Brain microvascular endothelial cell (primary cell): ENCODE measurements at regions not wholly inside any gene's neighbourhood (a gene's known extent, or its start where the extent isn't known, plus 50 kb on each side); places are given as distances from the start of the nearest gene placed in this dataset.

Source experiments
- DNase-seq: peaks from one replicate; pipeline ENCODE4 v3.0.0-alpha.2; 2020
- H3K27ac ChIP-seq: fragments of 250-450 bp; sonication (Bioruptor Pico); 2 replicates; pipeline ENCODE4 v1.5.1; 2020; ENCODE audit warnings: mild to moderate bottlenecking, moderate library complexity
- H3K27me3 ChIP-seq: fragments of 250-450 bp; sonication (Bioruptor Pico); replicated peaks from 2 replicates; pipeline ENCODE4 v1.5.1; 2020; ENCODE audit warnings: mild to moderate bottlenecking
- H3K36me3 ChIP-seq: fragments of 250-450 bp; sonication (Bioruptor Pico); replicated peaks from 2 replicates; pipeline ENCODE4 v1.5.1; 2020; ENCODE audit warnings: mild to moderate bottlenecking
- H3K4me3 ChIP-seq: 2 replicates; pipeline ENCODE4 v1.5.1; 2011; ENCODE audit warnings: low read depth, mild to moderate bottlenecking, control low read depth, low read length, moderate library complexity
- in situ Hi-C: cut with HindIII; loops from 2 replicates; pipeline ENCODE4 v1.10.0; 2017; ENCODE audit warnings: low sequenced_read_pairs, low pct_ligation_motif_present
- TF ChIP-seq, protein P1 (sequence below): IDR thresholded peaks from 2 replicates; pipeline ENCODE4 v1.5.1; 2011; ENCODE audit warnings: low read depth, mild to moderate bottlenecking, moderate library complexity, low read length, control low read depth, inconsistent platforms; ENCODE audit errors: missing control alignments

DNA sequence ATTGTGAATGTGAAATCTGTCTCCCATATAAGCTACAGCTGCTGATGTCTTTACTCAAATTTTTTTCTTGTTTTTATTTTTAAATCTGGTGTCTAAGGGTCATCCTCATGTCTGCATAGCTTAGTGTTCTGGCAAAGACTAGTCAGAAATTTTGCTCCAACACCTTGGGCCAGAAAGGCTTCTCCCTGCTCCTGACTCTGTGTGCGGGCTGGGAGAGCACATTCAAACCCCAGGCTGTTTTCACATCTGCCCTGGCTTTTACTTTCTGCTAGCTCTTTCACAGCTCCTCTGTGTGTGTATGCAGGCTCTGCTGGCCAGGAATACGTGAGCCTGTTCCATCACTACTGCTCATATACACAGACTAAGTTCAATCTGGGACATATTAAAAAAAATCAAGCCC is 102.9 kb upstream of the RIOK3 start:
- no peak overlapping the region for H3K4me3 ChIP-seq
- no peak overlapping the region for H3K27ac ChIP-seq
- no peak for DNase-seq
- peaks cover 5% of the 10 kb centered on the region for H3K36me3 ChIP-seq
- in situ Hi-C loops: no loop called here
- no peaks in the 10 kb centered on the region for H3K27me3 ChIP-seq
- TF ChIP-seq, protein P1, sequence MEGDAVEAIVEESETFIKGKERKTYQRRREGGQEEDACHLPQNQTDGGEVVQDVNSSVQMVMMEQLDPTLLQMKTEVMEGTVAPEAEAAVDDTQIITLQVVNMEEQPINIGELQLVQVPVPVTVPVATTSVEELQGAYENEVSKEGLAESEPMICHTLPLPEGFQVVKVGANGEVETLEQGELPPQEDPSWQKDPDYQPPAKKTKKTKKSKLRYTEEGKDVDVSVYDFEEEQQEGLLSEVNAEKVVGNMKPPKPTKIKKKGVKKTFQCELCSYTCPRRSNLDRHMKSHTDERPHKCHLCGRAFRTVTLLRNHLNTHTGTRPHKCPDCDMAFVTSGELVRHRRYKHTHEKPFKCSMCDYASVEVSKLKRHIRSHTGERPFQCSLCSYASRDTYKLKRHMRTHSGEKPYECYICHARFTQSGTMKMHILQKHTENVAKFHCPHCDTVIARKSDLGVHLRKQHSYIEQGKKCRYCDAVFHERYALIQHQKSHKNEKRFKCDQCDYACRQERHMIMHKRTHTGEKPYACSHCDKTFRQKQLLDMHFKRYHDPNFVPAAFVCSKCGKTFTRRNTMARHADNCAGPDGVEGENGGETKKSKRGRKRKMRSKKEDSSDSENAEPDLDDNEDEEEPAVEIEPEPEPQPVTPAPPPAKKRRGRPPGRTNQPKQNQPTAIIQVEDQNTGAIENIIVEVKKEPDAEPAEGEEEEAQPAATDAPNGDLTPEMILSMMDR: no peak

DNA sequence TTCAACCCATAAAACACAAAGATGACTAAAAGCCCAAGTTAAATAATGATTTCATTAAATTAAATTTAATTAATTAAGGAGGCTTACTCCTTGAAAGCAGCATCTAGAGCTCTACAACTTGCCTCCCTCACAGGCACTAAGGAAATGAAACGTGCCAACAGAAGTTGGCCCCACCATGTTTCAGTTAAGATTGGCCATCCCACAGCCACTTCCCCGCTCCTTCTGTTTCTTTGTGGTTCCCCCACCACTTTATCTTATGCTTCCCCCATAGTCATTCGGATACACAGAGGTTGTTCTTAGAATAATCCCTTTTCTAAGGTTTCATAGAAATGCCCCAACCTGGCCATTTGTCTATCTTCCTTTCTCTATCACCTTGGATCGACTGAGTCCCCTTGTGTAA is 101.6 kb upstream of the RIOK3 start:
- in situ Hi-C loops: no loop called here
- no peaks in the 10 kb centered on the region for H3K27me3 ChIP-seq
- H3K4me3 ChIP-seq: no peak overlapping the region
- DNase-seq: no peak
- peaks cover 5% of the 10 kb centered on the region for H3K36me3 ChIP-seq
- H3K27ac ChIP-seq: no peak overlapping the region
- TF ChIP-seq, protein P1: no peak

DNA sequence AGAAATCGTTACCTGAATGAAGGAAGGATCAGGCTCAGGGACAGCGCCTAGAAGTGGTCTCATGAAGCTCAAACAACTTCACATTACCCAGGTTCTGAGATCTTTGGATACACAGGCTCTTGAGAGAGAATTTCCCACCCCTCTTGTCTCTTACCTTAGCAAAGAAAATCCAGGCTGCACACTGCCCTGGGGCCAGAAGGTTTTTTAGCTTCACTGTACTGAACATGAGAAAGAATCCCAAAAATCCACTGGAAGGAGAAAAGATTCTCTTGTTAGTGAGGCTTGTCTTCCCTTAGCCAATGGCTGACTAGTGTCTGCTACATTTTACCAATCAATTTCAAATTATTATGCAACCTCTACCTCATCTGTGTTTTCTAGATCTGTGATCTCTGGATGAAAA is 101.0 kb upstream of the RIOK3 start:
- DNase-seq: no peak
- Histone ChIP-seq H3K4me3 (no peak overlapping the region), H3K27ac (no peak overlapping the region), H3K27me3 (no peaks in the 10 kb centered on the region), H3K36me3 (peaks cover 5% of the 10 kb centered on the region)
- TF ChIP-seq, protein P1: no peak
- in situ Hi-C loops: no loop called here

DNA sequence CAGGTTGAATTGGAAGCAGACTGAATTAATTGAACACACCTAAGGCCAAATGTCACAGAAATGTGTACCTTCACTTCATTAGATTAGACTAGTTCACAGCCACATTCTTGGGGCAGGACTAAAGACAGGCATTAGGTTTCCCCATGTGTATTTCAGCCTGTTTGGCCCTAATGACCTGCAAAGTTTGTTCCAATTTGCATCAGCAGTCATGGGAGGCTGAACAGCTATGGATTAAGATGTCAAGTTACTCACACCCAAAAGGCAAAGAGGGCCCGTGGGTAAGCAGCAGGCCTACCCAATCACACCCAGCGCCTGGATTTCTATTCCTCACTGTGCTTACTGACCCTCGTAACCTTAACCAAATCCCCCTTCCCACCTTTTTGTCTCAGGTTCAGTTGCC is 99.6 kb upstream of the RIOK3 start:
- TF ChIP-seq, protein P1: no peak
- Histone ChIP-seq H3K27me3 (no peaks in the 10 kb centered on the region), H3K27ac (no peak overlapping the region), H3K36me3 (peaks cover 5% of the 10 kb centered on the region), H3K4me3 (no peak overlapping the region)
- in situ Hi-C loops: no loop called here
- DNase-seq: no peak

DNA sequence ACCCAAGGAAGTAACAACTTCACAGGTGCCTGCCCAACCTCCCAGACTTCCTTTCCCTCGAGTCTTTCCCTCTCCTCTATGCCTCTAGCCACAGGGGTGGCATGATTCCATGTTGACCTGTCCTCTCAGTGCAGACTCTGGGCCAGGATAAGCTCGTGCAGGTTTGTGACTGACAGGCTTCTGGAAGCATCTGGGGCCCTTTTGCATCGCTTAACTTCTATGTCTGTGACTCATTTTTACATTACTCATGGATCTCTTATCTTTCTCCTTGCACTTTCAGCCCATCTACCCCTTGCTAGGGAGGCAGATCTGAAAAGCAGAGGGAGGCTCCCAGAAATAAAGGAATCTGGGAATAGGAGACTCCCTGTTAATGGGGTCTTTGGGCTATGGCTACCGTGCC is 98.5 kb upstream of the RIOK3 start:
- peak; percentile 74 for DNase-seq
- in situ Hi-C loops: no loop called here
- Histone ChIP-seq H3K27me3 (no peaks in the 10 kb centered on the region), H3K4me3 (no peak overlapping the region), H3K36me3 (peaks cover 5% of the 10 kb centered on the region), H3K27ac (no peak overlapping the region)
- TF ChIP-seq, protein P1: no peak

DNA sequence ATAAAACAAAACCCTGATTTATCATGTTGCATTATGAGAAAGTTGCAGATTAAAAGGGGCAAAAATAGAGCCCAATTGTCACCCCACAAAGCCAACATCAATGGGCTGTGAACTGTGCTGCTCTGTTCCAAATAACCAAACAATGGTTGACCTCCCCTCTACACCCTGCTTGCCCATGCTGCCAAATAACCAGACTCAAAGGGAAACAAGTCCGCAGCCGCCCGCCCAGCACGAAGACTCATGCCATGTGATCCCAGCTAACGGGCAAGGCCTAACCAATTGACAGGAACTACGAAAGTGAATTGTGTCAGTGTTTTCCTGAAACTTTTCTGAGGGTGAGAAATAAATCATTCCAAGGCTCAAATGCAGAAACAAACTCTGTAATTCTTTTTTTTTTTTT is 97.9 kb upstream of the RIOK3 start:
- Histone ChIP-seq H3K27me3 (no peaks in the 10 kb centered on the region), H3K4me3 (no peak overlapping the region), H3K36me3 (peaks cover 5% of the 10 kb centered on the region), H3K27ac (no peak overlapping the region)
- no peak for DNase-seq
- TF ChIP-seq, protein P1: no peak
- in situ Hi-C loops: no loop called here
